GM12892 (cell line): ENCODE measurements at regions not wholly inside any gene's neighbourhood (a gene's known extent, or its start where the extent isn't known, plus 50 kb on each side); places are given as distances from the start of the nearest gene placed in this dataset.

Source experiments
- POLR2A ChIP-seq: IDR thresholded peaks from 2 replicates; pipeline ENCODE4 v1.6.1; 2011; ENCODE audit warnings: low read depth, low read length, control low read depth
- POLR2AphosphoS5 ChIP-seq: IDR thresholded peaks from 2 replicates; pipeline ENCODE4 v1.6.1; 2011; ENCODE audit warnings: low read depth, low read length, control low read depth

GRCh38 chr18:40055262-40055661, 1899.8 kb upstream of the PIK3C3 start:
- no peak for TF ChIP-seq POLR2A
- no peak for TF ChIP-seq POLR2AphosphoS5
